Astrocyte of the cerebellum (primary cell): ENCODE measurements at regions not wholly inside any gene's neighbourhood (a gene's known extent, or its start where the extent isn't known, plus 50 kb on each side); places are given as distances from the start of the nearest gene placed in this dataset.

ENCODE experiments used
- DNase-seq: peaks from one replicate; pipeline ENCODE4 v3.0.0-alpha.2; 2011; ENCODE audit warnings: low read depth
- H3K4me3 ChIP-seq: 2 replicates; pipeline ENCODE4 v1.5.1; 2011; ENCODE audit warnings: mild to moderate bottlenecking, low read depth, low read length, moderate library complexity
- CTCF ChIP-seq: IDR thresholded peaks from 2 replicates; pipeline ENCODE4 v1.5.1; 2012; ENCODE audit warnings: low read length, low read depth, moderate library complexity, mild to moderate bottlenecking; ENCODE audit errors: missing control alignments
- in situ Hi-C: cut with HindIII; loops from 2 replicates; pipeline ENCODE4 v1.10.0; 2017; ENCODE audit warnings: low sequenced_read_pairs

- no peak for TF ChIP-seq CTCF
- DNase-seq, result no peak
- in situ Hi-C loops, result no loop called here
- no peak overlapping the region for H3K4me3 ChIP-seq
Measured at GRCh38 chr9:106528158-106528557, 334.8 kb upstream of the ZNF462 start.

- in situ Hi-C loops, result no loop called here
- no peak for TF ChIP-seq CTCF
- no peak for DNase-seq
- H3K4me3 ChIP-seq, result no peak overlapping the region
Measured at GRCh38 chr9:106529616-106530015, 333.4 kb upstream of the ZNF462 start.

- H3K4me3 ChIP-seq, result no peak overlapping the region
- no peak for TF ChIP-seq CTCF
- no peak for DNase-seq
- in situ Hi-C loops, result no loop called here
Measured at GRCh38 chr9:106531491-106531890, 331.5 kb upstream of the ZNF462 start.

- TF ChIP-seq CTCF, result no peak
- H3K4me3 ChIP-seq, result no peak overlapping the region
- in situ Hi-C loops, result no loop called here
- DNase-seq, result no peak
Measured at GRCh38 chr9:106532306-106533015, 330.5 kb upstream of the ZNF462 start.

- in situ Hi-C loops, result no loop called here
- no peak for DNase-seq
- no peak for TF ChIP-seq CTCF
- H3K4me3 ChIP-seq, result no peak overlapping the region
Measured at GRCh38 chr9:106534800-106535199, 328.2 kb upstream of the ZNF462 start.

- in situ Hi-C loops, result no loop called here
- no peak for TF ChIP-seq CTCF
- DNase-seq, result no peak
- H3K4me3 ChIP-seq, result no peak overlapping the region
Measured at GRCh38 chr9:106535439-106535838, 327.5 kb upstream of the ZNF462 start.
